ENCODE measurements at regions not wholly inside any gene's neighbourhood (a gene's known extent, or its start where the extent isn't known, plus 50 kb on each side); places are given as distances from the start of the nearest gene placed in this dataset.

- TF ChIP-seq POLR2A (IDR thresholded peaks at IDR 0.05; ENCODE audit: low read depth, low read length) = no peak
- TF ChIP-seq FOS (IDR thresholded peaks at IDR 0.05; ENCODE audit: borderline replicate concordance, insufficient read depth, low read length) = no peak
- TF ChIP-seq POLR2AphosphoS5 (IDR thresholded peaks at IDR 0.05; ENCODE audit: insufficient read depth, low read depth, low read length) = no peak
- no peak for TF ChIP-seq JUN (IDR thresholded peaks at IDR 0.05; ENCODE audit: borderline replicate concordance, insufficient read depth, insufficient read length, low read depth)
- TF ChIP-seq MAX (IDR thresholded peaks at IDR 0.05; ENCODE audit: insufficient read depth, insufficient read length) = no peak
- TF ChIP-seq GATA2 (IDR thresholded peaks at IDR 0.05; ENCODE audit: insufficient read depth, insufficient read length, low read depth, low read length) = no peak
- no peak overlapping the region for H3K27ac ChIP-seq (ENCODE audit: insufficient read depth, low read depth, low read length)
- dilution Hi-C loops (cut with MboI; ENCODE audit: extremely low pct_ligation_motif_present, low sequenced_read_pairs) (no loop called here), intact Hi-C loops (cut with micrococcal nuclease) (no loop called here)
- no peaks in the 10 kb centered on the region for H3K79me2 ChIP-seq (ENCODE audit: control insufficient read depth, insufficient read depth, low read length)
- H3K4me3 ChIP-seq (replicated peaks in 1 of 3; ENCODE audit: insufficient read depth in 1 of 3, low read depth in 1 of 3, low read length in 3 of 3) = no peak overlapping the region
- no peak overlapping the region for H3K4me2 ChIP-seq (ENCODE audit: insufficient read depth, low read length)
- POLR2A ChIA-PET = no interaction called here
- no peaks in the 10 kb centered on the region for H3K9me1 ChIP-seq (replicated peaks; ENCODE audit: control insufficient read depth, extremely low read depth, insufficient read depth, low read length)
- BruUV-seq (replicated peaks) = no TSS peak
- H3K9me3 ChIP-seq (replicated peaks; ENCODE audit: control insufficient read depth, insufficient read depth, low read length) = peaks cover 2% of the 10 kb centered on the region
- H2AFZ ChIP-seq (ENCODE audit: low read depth, low read length) = no peak overlapping the region
- DNase-seq (ENCODE audit: low read depth, low spot score) (no peak), FAIRE-seq (no peak)
- no peak overlapping the region for H3K9ac ChIP-seq (replicated peaks; ENCODE audit: extremely low read depth, insufficient read depth, low read length)
- no peaks in the 10 kb centered on the region for H3K27me3 ChIP-seq (ENCODE audit: control insufficient read depth in 2 of 2, insufficient read depth in 2 of 2, low read length in 2 of 2)
- H3K4me1 ChIP-seq (ENCODE audit: control insufficient read depth, extremely low read depth, insufficient read depth, low read length) = no peaks in the 10 kb centered on the region
- no peaks in the 10 kb centered on the region for H3K36me3 ChIP-seq (ENCODE audit: control insufficient read depth in 2 of 2, extremely low read depth in 1 of 2, insufficient read depth in 2 of 2, low read length in 2 of 2)
- CTCF ChIA-PET = interaction anchor here (0.6 kb wide), 1 partner anchor 1384 kb away, joined by 3 read pairs; no protein-coding TSS in a partner anchor
- H4K20me1 ChIP-seq (replicated peaks; ENCODE audit: control insufficient read depth, extremely low read depth, insufficient read depth, low read length) = no peaks in the 10 kb centered on the region
Observed at GRCh38 chr2:115904516-115904915, 1462.1 kb downstream of the DPP10 start.

DNA sequence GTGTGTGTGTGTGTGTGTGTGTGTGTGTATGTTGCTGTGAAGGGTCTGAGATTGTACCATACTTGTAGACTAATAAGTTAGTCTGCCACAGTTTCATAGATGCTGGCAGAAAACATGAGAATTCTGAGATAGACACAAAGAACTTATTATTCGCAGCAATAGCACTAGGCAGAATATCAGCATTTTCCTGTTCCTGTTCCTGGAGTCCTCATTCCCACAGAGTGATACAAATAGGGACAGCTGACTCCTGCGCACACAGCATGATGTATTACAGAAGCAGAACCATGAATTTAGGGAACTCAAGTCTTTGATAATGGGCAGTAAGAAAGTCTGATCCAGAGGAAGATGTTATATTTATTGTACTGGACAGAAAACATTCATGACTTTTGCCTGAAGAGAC is 1466.3 kb downstream of the DPP10 start:
- POLR2A ChIA-PET = no interaction called here

More for the DNA sequence above, 1466.3 kb downstream of the DPP10 start:
- H3K27ac ChIP-seq (ENCODE audit: insufficient read depth, low read depth, low read length) = no peak overlapping the region
- H4K20me1 ChIP-seq (replicated peaks; ENCODE audit: control insufficient read depth, extremely low read depth, insufficient read depth, low read length) = no peaks in the 10 kb centered on the region
- no peaks in the 10 kb centered on the region for H3K79me2 ChIP-seq (ENCODE audit: control insufficient read depth, insufficient read depth, low read length)
- BruUV-seq (replicated peaks) = no TSS peak
- H3K4me2 ChIP-seq (ENCODE audit: insufficient read depth, low read length) = no peak overlapping the region
- H3K9me3 ChIP-seq (replicated peaks; ENCODE audit: control insufficient read depth, insufficient read depth, low read length) = peaks cover 2% of the 10 kb centered on the region
- no peak for FAIRE-seq
- H3K9me1 ChIP-seq (replicated peaks; ENCODE audit: control insufficient read depth, extremely low read depth, insufficient read depth, low read length) = no peaks in the 10 kb centered on the region
- CTCF ChIA-PET = no interaction called here
- no peak overlapping the region for H3K4me3 ChIP-seq (replicated peaks in 1 of 3; ENCODE audit: insufficient read depth in 1 of 3, low read depth in 1 of 3, low read length in 3 of 3)
- H3K36me3 ChIP-seq (ENCODE audit: control insufficient read depth in 2 of 2, extremely low read depth in 1 of 2, insufficient read depth in 2 of 2, low read length in 2 of 2) = no peaks in the 10 kb centered on the region
- intact Hi-C loops (cut with micrococcal nuclease) (no loop called here), dilution Hi-C loops (cut with MboI; ENCODE audit: extremely low pct_ligation_motif_present, low sequenced_read_pairs) (no loop called here)
- no peaks in the 10 kb centered on the region for H3K27me3 ChIP-seq (ENCODE audit: control insufficient read depth in 2 of 2, insufficient read depth in 2 of 2, low read length in 2 of 2)
- no peaks in the 10 kb centered on the region for H3K4me1 ChIP-seq (ENCODE audit: control insufficient read depth, extremely low read depth, insufficient read depth, low read length)
- no peak overlapping the region for H2AFZ ChIP-seq (ENCODE audit: low read depth, low read length)
- H3K9ac ChIP-seq (replicated peaks; ENCODE audit: extremely low read depth, insufficient read depth, low read length) = no peak overlapping the region
- DNase-seq (ENCODE audit: low read depth, low spot score) = no peak
- no peak for TF ChIP-seq JUN (IDR thresholded peaks at IDR 0.05; ENCODE audit: borderline replicate concordance, insufficient read depth, insufficient read length, low read depth)
- TF ChIP-seq MAX (IDR thresholded peaks at IDR 0.05; ENCODE audit: insufficient read depth, insufficient read length) = no peak
- TF ChIP-seq CTCF (IDR thresholded peaks at IDR 0.05; ENCODE audit: extremely low read depth in 1 of 2, insufficient read depth in 1 of 2, low read depth in 1 of 2, low read length in 2 of 2) = no peak
- TF ChIP-seq POLR2A (IDR thresholded peaks at IDR 0.05; ENCODE audit: low read depth, low read length) = no peak
- TF ChIP-seq MYC (IDR thresholded peaks at IDR 0.05; ENCODE audit: low read depth, low read length) = no peak
- no peak for TF ChIP-seq FOS (IDR thresholded peaks at IDR 0.05; ENCODE audit: borderline replicate concordance, insufficient read depth, low read length)
- TF ChIP-seq POLR2AphosphoS5 (IDR thresholded peaks at IDR 0.05; ENCODE audit: insufficient read depth, low read depth, low read length) = no peak
- TF ChIP-seq EZH2 (IDR thresholded peaks at IDR 0.05; ENCODE audit: borderline replicate concordance, low read depth, low read length, severe bottlenecking) = no peak
- no peak for TF ChIP-seq GATA2 (IDR thresholded peaks at IDR 0.05; ENCODE audit: insufficient read depth, insufficient read length, low read depth, low read length)
